ENCODE measurements at regions not wholly inside any gene's neighbourhood (a gene's known extent, or its start where the extent isn't known, plus 50 kb on each side); places are given as distances from the start of the nearest gene placed in this dataset.

DNA sequence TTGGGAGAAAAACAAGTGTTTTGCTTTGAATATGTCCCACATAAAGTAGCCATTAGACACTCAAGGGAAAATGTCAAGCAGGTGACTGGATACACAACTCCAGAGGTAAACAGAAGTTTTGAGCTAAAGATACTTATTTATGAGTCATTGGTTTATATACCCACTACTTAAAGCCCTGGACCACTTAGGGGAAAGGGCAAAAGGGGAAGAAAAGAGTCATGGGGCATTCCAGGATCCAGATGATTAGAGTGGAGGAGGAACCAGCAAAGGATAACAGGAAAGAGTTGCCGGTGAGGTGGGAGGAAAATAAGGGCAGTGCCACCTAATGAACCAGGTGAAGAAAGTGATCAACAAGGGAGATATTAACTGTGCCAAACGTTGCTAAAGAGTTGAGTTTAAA lies 254.2 kb upstream of the NR4A3 start:
- no peak for DNase-seq (ENCODE audit: low read depth)
- no peak overlapping the region for H3K4me3 ChIP-seq (ENCODE audit: low read depth, low read length)
- TF ChIP-seq CTCF (IDR thresholded peaks at IDR 0.05; ENCODE audit: insufficient read depth, low read length): no peak

- no peak for DNase-seq (ENCODE audit: low read depth)
- no peak for TF ChIP-seq CTCF (IDR thresholded peaks at IDR 0.05; ENCODE audit: insufficient read depth, low read length)
- no peak overlapping the region for H3K4me3 ChIP-seq (ENCODE audit: low read depth, low read length)
These were observed 251.8 kb upstream of the NR4A3 start for GRCh38 chr9:99569840-99570239.

- TF ChIP-seq CTCF (IDR thresholded peaks at IDR 0.05; ENCODE audit: insufficient read depth, low read length): no peak
- H3K4me3 ChIP-seq (ENCODE audit: low read depth, low read length): no peak overlapping the region
- DNase-seq (ENCODE audit: low read depth): no peak
These were observed 249.1 kb upstream of the NR4A3 start for GRCh38 chr9:99572567-99572966.

GRCh38 chr9:99573085-99573484 lies 248.6 kb upstream of the NR4A3 start:
- no peak for DNase-seq (ENCODE audit: low read depth)
- no peak for TF ChIP-seq CTCF (IDR thresholded peaks at IDR 0.05; ENCODE audit: insufficient read depth, low read length)
- no peak overlapping the region for H3K4me3 ChIP-seq (ENCODE audit: low read depth, low read length)

DNA sequence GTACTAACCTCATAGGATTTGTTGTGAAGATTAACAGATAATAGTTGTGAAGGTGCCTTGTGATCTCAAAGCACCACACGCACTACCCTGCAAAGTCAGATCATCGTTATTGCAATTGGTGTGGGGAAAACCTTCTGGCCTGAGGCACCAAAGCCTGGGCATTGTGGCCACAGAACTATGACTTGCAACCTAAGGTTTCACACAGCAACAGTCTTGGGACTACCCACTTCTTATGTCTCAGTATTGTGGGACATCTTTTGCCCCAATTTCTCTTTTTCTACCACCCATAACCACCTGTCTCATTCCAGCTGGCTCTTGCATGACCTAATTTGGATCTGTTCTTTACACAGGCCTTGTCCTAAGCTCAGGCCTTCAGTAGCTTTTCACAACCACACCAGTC lies 247.8 kb upstream of the NR4A3 start:
- no peak overlapping the region for H3K4me3 ChIP-seq (ENCODE audit: low read depth, low read length)
- no peak for DNase-seq (ENCODE audit: low read depth)
- TF ChIP-seq CTCF (IDR thresholded peaks at IDR 0.05; ENCODE audit: insufficient read depth, low read length): no peak

GRCh38 chr9:99576002-99576401 lies 245.7 kb upstream of the NR4A3 start:
- H3K4me3 ChIP-seq (ENCODE audit: low read depth, low read length): no peak overlapping the region
- DNase-seq (ENCODE audit: low read depth): no peak
- TF ChIP-seq CTCF (IDR thresholded peaks at IDR 0.05; ENCODE audit: insufficient read depth, low read length): no peak

DNA sequence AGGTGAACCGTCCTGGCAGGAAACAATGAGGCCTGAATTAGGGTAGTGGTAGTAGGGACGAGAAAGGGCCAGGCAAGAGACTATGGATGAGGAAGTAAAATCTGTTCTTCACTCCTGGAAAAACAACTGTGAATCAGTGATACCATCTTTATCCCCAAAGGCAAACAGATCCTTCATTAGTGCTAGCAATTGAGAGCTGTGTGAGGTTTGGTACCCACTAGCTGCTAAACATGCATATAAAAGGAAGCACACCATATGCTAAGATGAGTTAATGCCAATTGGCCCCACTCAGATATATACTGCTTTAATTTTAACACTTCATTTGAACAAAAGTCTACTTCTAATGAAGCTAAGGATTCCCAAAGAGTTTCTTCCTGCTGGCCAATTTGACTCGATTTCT lies 244.8 kb upstream of the NR4A3 start:
- DNase-seq (ENCODE audit: low read depth): no peak
- no peak overlapping the region for H3K4me3 ChIP-seq (ENCODE audit: low read depth, low read length)
- no peak for TF ChIP-seq CTCF (IDR thresholded peaks at IDR 0.05; ENCODE audit: insufficient read depth, low read length)
